Tibial nerve (tissue), 3 donors: ENCODE measurements at regions not wholly inside any gene's neighbourhood (a gene's known extent, or its start where the extent isn't known, plus 50 kb on each side); places are given as distances from the start of the nearest gene placed in this dataset.

Source experiments
- CTCF ChIP-seq, 5 experiments: fragments of 200-600 bp in 3 of 5; fragments of 450-650 bp in 2 of 5; sonication (generic) in 3 of 5; IDR thresholded peaks; one replicate each; pipeline ENCODE4 v1.5.1; 2016 to 2019; ENCODE audit warnings: antibody characterized with exemption in 5 of 5, mild to moderate bottlenecking in 3 of 5, moderate library complexity in 2 of 5
- POLR2A ChIP-seq, 2 donors: fragments of 450-650 bp; IDR thresholded peaks; one replicate each; pipeline ENCODE4 v1.6.1; 2017; ENCODE audit warnings: antibody characterized with exemption in 2 of 2, mild to moderate bottlenecking in 2 of 2, moderate library complexity in 2 of 2

GRCh38 chr6:40743690-40744446 lies 156.7 kb upstream of the LRFN2 start:
- TF ChIP-seq CTCF (IDR thresholded peaks at IDR 0.05) (no peak), POLR2A (IDR thresholded peaks at IDR 0.05) (no peak)
